K562 (cell line): ENCODE measurements at regions not wholly inside any gene's neighbourhood (a gene's known extent, or its start where the extent isn't known, plus 50 kb on each side); places are given as distances from the start of the nearest gene placed in this dataset.

Source experiments
- MAZ ChIP-seq, 2 experiments: fragments of 450-650 bp in 1 of 2; sonication (generic) in 1 of 2; formaldehyde crosslinking; IDR thresholded peaks in 1 of 2; conservative IDR thresholded peaks in 1 of 2; 2 replicates each; pipeline versions ENCODE4 v1.4.0 to v1.5.0; 2020; ENCODE audit warnings: mild to moderate bottlenecking in 1 of 2, missing genetic modification reagents in 1 of 2
- ZNF263 ChIP-seq: sonication (generic); formaldehyde crosslinking; IDR thresholded peaks from 2 replicates; pipeline ENCODE4 v1.8.0; 2022; ENCODE audit warnings: mild to moderate bottlenecking, missing genetic modification reagents, borderline replicate concordance

DNA sequence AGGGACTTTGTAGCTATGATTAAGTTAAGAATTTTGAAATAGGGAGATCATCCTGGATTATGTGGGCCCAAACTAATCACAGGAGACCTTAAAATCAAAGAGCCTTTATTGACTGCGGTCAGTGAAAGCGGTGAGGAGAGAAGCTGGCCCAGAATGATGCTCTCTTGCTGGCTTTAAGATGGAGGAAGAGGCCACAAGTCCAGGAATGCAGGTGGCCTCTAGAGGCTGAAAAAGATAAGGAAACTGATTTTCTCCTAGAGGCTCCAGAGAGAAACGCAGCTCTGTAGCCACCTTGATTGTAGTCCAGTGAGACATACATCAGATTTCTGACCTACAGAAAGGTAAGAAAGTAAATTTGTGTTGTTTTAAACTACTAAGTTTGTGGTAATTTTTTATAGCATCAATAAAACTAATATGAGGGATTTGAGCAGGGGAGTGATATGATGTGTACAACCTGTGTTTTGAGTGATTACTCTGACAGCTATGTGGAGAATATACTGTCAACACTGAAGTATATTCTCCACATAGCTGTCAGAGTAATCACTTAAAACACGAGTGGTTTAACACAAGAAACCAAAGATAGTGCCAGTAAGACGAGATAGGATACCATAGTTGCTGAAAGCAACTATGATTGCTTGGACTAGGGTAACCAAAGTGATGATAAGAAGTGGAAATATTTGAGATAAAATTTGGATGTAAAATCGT is 364.4 kb upstream of the CHST9 start:
- no peak for TF ChIP-seq MAZ (CRISPR knock-in tag; conservative IDR thresholded peaks at IDR 0.05 in 1 of 2, IDR thresholded peaks at IDR 0.05 in 1 of 2)
- TF ChIP-seq ZNF263, result no peak
